ENCODE measurements at regions not wholly inside any gene's neighbourhood (a gene's known extent, or its start where the extent isn't known, plus 50 kb on each side); places are given as distances from the start of the nearest gene placed in this dataset.

GRCh38 chr6:14500809-14501208 lies 383.2 kb downstream of the CD83 start:
- in situ Hi-C loops (cut with HindIII; ENCODE audit: extremely low pct_ligation_motif_present, low pct_unique_long_range_greater_than_20kb): no loop called here
- no peak overlapping the region for H3K27ac ChIP-seq (ENCODE audit: extremely low read length, insufficient read depth, low read length)
- intact Hi-C loops (cut with micrococcal nuclease; ENCODE audit: unreplicated experiment): no loop called here
- ATAC-seq (no peak), FAIRE-seq (no peak), DNase-seq (ENCODE audit: low spot score) (no peak)
- POLR2A ChIA-PET: no interaction called here
- H4K20me1 ChIP-seq (ENCODE audit: insufficient read depth, low read length): no peaks in the 10 kb centered on the region
- 82% methylated on average over 2 of the region's 2 CpGs for WGBS (ENCODE audit: low lambda C conversion rate)
- H3K79me2 ChIP-seq (ENCODE audit: insufficient read depth, low read length): no peaks in the 10 kb centered on the region
- no peak overlapping the region for H3K4me3 ChIP-seq (replicated peaks in 1 of 3; ENCODE audit: insufficient read depth in 1 of 3, low read depth in 2 of 3, low read length in 3 of 3)
- no peak overlapping the region for H3K9ac ChIP-seq (ENCODE audit: insufficient read depth, low read depth, low read length)
- H3K4me2 ChIP-seq (ENCODE audit: low read depth, low read length): no peak overlapping the region
- CTCF ChIA-PET (ENCODE audit: low intra/inter-chr PET ratio, low total read pairs): no interaction called here
- H3K36me3 ChIP-seq (replicated peaks in 1 of 2; ENCODE audit: control insufficient read depth in 1 of 2, insufficient read depth in 2 of 2, low read length in 2 of 2): no peaks in the 10 kb centered on the region
- H3K4me1 ChIP-seq (ENCODE audit: insufficient read depth, low read length): no peaks in the 10 kb centered on the region
- H3K9me3 ChIP-seq (ENCODE audit: low read length): no peaks in the 10 kb centered on the region
- TF ChIP-seq ZNF362 (CRISPR knock-in tag; IDR thresholded peaks at IDR 0.05; ENCODE audit: borderline replicate concordance) (no peak), ZKSCAN1 (IDR thresholded peaks at IDR 0.05; ENCODE audit: low read length) (no peak), PCBP1 (IDR thresholded peaks at IDR 0.05; ENCODE audit: borderline replicate concordance, low read depth, low read length) (no peak), ZNF251 (CRISPR knock-in tag; IDR thresholded peaks at IDR 0.05) (no peak), TFE3 (CRISPR knock-in tag; IDR thresholded peaks at IDR 0.05) (no peak)
- BruUV-seq (replicated peaks): no TSS peak
- H3K27me3 ChIP-seq (ENCODE audit: control insufficient read depth in 1 of 2, insufficient read depth in 2 of 2, low read length in 2 of 2): no peaks in the 10 kb centered on the region
- no peak overlapping the region for H2AFZ ChIP-seq (ENCODE audit: low read length)

- no TSS peak for BruUV-seq (replicated peaks)
- FAIRE-seq (no peak), DNase-seq (ENCODE audit: low spot score) (no peak), ATAC-seq (no peak)
- Histone ChIP-seq H3K4me3 (replicated peaks in 1 of 3; ENCODE audit: insufficient read depth in 1 of 3, low read depth in 2 of 3, low read length in 3 of 3) (no peak overlapping the region), H3K36me3 (replicated peaks in 1 of 2; ENCODE audit: control insufficient read depth in 1 of 2, insufficient read depth in 2 of 2, low read length in 2 of 2) (no peaks in the 10 kb centered on the region), H3K27ac (ENCODE audit: extremely low read length, insufficient read depth, low read length) (no peak overlapping the region), H3K79me2 (ENCODE audit: insufficient read depth, low read length) (no peaks in the 10 kb centered on the region), H3K4me2 (ENCODE audit: low read depth, low read length) (no peak overlapping the region), H3K27me3 (ENCODE audit: control insufficient read depth in 1 of 2, insufficient read depth in 2 of 2, low read length in 2 of 2) (no peaks in the 10 kb centered on the region), H3K4me1 (ENCODE audit: insufficient read depth, low read length) (no peaks in the 10 kb centered on the region), H3K9me3 (ENCODE audit: low read length) (no peaks in the 10 kb centered on the region), H2AFZ (ENCODE audit: low read length) (no peak overlapping the region), H3K9ac (ENCODE audit: insufficient read depth, low read depth, low read length) (no peak overlapping the region), H4K20me1 (ENCODE audit: insufficient read depth, low read length) (no peaks in the 10 kb centered on the region)
- ChIA-PET POLR2A (no interaction called here), CTCF (ENCODE audit: low intra/inter-chr PET ratio, low total read pairs) (no interaction called here)
- WGBS (ENCODE audit: low lambda C conversion rate): 61% methylated on average over 7 of the region's 7 CpGs
- no peak for TF ChIP-seq RNF2 (conservative IDR thresholded peaks at IDR 0.05; ENCODE audit: low read depth)
- TF ChIP-seq TP53 (CRISPR knock-in tag; conservative IDR thresholded peaks at IDR 0.05): no peak
- no peak for TF ChIP-seq ZGPAT (CRISPR knock-in tag; IDR thresholded peaks at IDR 0.05)
- TF ChIP-seq RARA (CRISPR knock-in tag; IDR thresholded peaks at IDR 0.05): no peak
- TF ChIP-seq TAF15 (IDR thresholded peaks at IDR 0.05; ENCODE audit: low read depth, low read length, poor library complexity, severe bottlenecking): no peak
- no peak for TF ChIP-seq ZNF691 (CRISPR knock-in tag; IDR thresholded peaks at IDR 0.05; ENCODE audit: borderline replicate concordance, low read depth)
- no peak for TF ChIP-seq ZFP62 (CRISPR knock-in tag; IDR thresholded peaks at IDR 0.05)
- no peak for TF ChIP-seq KAT7 (CRISPR knock-in tag; IDR thresholded peaks at IDR 0.05; ENCODE audit: borderline replicate concordance)
- TF ChIP-seq MTA3 (CRISPR knock-in tag; IDR thresholded peaks at IDR 0.05): no peak
- TF ChIP-seq FOXK2 (IDR thresholded peaks at IDR 0.05): no peak
- TF ChIP-seq SRF (IDR thresholded peaks at IDR 0.05; ENCODE audit: low read depth, low read length): no peak
- in situ Hi-C loops (cut with HindIII; ENCODE audit: extremely low pct_ligation_motif_present, low pct_unique_long_range_greater_than_20kb) (no loop called here), intact Hi-C loops (cut with micrococcal nuclease; ENCODE audit: unreplicated experiment) (no loop called here)
These were observed 383.7 kb downstream of the CD83 start for GRCh38 chr6:14501240-14501639.

All from HepG2 (cell line).